A673 (cell line): ENCODE measurements at regions not wholly inside any gene's neighbourhood (a gene's known extent, or its start where the extent isn't known, plus 50 kb on each side); places are given as distances from the start of the nearest gene placed in this dataset.

Experiments used
- BruUV-seq: library from RNA; stranded (reverse); fragments of 400-500 nt; replicated peaks from 2 replicates; lab custom pipeline; 2021; lab: Mats Ljungman, UMichigan
- CTCF ChIA-PET: fragments of 300-600 bp; sonication (Branson Sonifier 250); formaldehyde crosslinking; loops from one replicate; lab custom pipeline; 2022; ENCODE audit warnings: antibody characterized with exemption; lab: Charles Lee
- POLR2A ChIA-PET: fragments of 300-600 bp; sonication (Branson Sonifier 250); formaldehyde crosslinking; loops from one replicate; lab custom pipeline; 2022; ENCODE audit warnings: antibody characterized with exemption; ENCODE audit not compliant: low non-redundant PET; lab: Charles Lee
- DNase-seq: peaks from one replicate; pipeline ENCODE4 v3.0.0-alpha.2; 2015; ENCODE audit warnings: low spot score
- H3K27ac ChIP-seq: fragments of 200-600 bp; sonication (generic); 2 replicates; pipeline ENCODE4 v1.5.1; 2016; ENCODE audit warnings: mixed run types, low read depth, mild to moderate bottlenecking, mixed read lengths, antibody characterized with exemption, low read length; ENCODE audit not compliant: poor library complexity, severe bottlenecking
- H3K27me3 ChIP-seq: fragments of 200-600 bp; sonication (generic); replicated peaks from 2 replicates; pipeline ENCODE4 v1.6.1; 2017; ENCODE audit warnings: mixed run types, low read depth, mild to moderate bottlenecking, mixed read lengths, antibody characterized with exemption, low read length; ENCODE audit not compliant: insufficient read depth, poor library complexity
- H3K36me3 ChIP-seq: fragments of 200-600 bp; sonication (generic); 2 replicates; pipeline ENCODE4 v1.6.1; 2016; ENCODE audit warnings: mixed run types, mild to moderate bottlenecking, mixed read lengths, antibody characterized with exemption, low read length; ENCODE audit not compliant: insufficient read depth, poor library complexity, severe bottlenecking
- H3K4me1 ChIP-seq: fragments of 200-600 bp; sonication (generic); 2 replicates; pipeline ENCODE4 v1.6.1; 2017; ENCODE audit warnings: mixed run types, mild to moderate bottlenecking, mixed read lengths, antibody characterized with exemption, low read length; ENCODE audit not compliant: insufficient read depth, poor library complexity, severe bottlenecking
- H3K4me3 ChIP-seq: fragments of 200-600 bp; sonication (generic); 2 replicates; pipeline ENCODE4 v1.5.1; 2016; ENCODE audit warnings: low read depth, mixed run types, mild to moderate bottlenecking, mixed read lengths, low read length; ENCODE audit not compliant: poor library complexity, severe bottlenecking
- H3K9me3 ChIP-seq: fragments of 200-600 bp; sonication (generic); 2 replicates; pipeline ENCODE4 v1.6.1; 2016; ENCODE audit warnings: mixed run types, low read depth, mild to moderate bottlenecking, mixed read lengths, antibody characterized with exemption, low read length; ENCODE audit not compliant: poor library complexity, severe bottlenecking
- EZH2 ChIP-seq: fragments of 200-600 bp; sonication (generic); IDR thresholded peaks from 2 replicates; pipeline ENCODE4 v1.6.1; 2017; ENCODE audit warnings: borderline replicate concordance, low read depth, mild to moderate bottlenecking, mixed read lengths, antibody characterized with exemption, low read length; ENCODE audit not compliant: poor library complexity, severe bottlenecking
- intact Hi-C: fragments of 100-400 bp; cut with micrococcal nuclease; formaldehyde crosslinking; loops from one replicate; pipeline ENCODE4 v1.10.0; 2022; ENCODE audit not compliant: unreplicated experiment
- TF ChIP-seq, protein P1 (sequence below): fragments of 300-800, 200-600 bp; sonication (generic); conservative IDR thresholded peaks from 2 replicates; pipeline ENCODE4 v1.5.1; 2017; ENCODE audit warnings: low read depth, mild to moderate bottlenecking, antibody characterized with exemption, low read length, moderate library complexity, mixed read lengths

DNA sequence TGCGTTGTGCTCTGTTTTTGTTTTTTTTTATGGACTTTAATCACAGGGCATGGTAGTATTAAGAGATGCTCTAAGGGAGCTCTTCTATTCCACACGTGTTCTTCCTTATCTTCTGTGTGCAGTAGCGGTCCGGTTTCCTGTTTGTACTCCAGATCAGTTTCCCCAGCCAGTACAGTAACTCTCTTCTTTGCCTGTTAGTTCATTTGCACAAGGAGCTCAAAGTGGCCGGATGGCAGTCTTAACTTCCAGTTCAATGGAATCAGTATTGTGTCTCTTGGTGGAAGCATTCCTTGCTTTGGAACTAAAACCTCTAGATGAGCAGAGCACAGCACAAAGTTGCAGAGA is 122.0 kb downstream of the KLF13 start:
- intact Hi-C loops = no loop called here
- H3K4me3 ChIP-seq = no peak overlapping the region
- no peaks in the 10 kb centered on the region for H3K4me1 ChIP-seq
- ChIA-PET POLR2A (no interaction called here), CTCF (no interaction called here)
- no TSS peak for BruUV-seq
- no peak for DNase-seq
- no peaks in the 10 kb centered on the region for H3K27me3 ChIP-seq
- H3K36me3 ChIP-seq = no peaks in the 10 kb centered on the region
- no peak overlapping the region for H3K27ac ChIP-seq
- TF ChIP-seq, protein P1, sequence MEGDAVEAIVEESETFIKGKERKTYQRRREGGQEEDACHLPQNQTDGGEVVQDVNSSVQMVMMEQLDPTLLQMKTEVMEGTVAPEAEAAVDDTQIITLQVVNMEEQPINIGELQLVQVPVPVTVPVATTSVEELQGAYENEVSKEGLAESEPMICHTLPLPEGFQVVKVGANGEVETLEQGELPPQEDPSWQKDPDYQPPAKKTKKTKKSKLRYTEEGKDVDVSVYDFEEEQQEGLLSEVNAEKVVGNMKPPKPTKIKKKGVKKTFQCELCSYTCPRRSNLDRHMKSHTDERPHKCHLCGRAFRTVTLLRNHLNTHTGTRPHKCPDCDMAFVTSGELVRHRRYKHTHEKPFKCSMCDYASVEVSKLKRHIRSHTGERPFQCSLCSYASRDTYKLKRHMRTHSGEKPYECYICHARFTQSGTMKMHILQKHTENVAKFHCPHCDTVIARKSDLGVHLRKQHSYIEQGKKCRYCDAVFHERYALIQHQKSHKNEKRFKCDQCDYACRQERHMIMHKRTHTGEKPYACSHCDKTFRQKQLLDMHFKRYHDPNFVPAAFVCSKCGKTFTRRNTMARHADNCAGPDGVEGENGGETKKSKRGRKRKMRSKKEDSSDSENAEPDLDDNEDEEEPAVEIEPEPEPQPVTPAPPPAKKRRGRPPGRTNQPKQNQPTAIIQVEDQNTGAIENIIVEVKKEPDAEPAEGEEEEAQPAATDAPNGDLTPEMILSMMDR = no peak
- TF ChIP-seq EZH2 = no peak
- H3K9me3 ChIP-seq = no peaks in the 10 kb centered on the region

DNA sequence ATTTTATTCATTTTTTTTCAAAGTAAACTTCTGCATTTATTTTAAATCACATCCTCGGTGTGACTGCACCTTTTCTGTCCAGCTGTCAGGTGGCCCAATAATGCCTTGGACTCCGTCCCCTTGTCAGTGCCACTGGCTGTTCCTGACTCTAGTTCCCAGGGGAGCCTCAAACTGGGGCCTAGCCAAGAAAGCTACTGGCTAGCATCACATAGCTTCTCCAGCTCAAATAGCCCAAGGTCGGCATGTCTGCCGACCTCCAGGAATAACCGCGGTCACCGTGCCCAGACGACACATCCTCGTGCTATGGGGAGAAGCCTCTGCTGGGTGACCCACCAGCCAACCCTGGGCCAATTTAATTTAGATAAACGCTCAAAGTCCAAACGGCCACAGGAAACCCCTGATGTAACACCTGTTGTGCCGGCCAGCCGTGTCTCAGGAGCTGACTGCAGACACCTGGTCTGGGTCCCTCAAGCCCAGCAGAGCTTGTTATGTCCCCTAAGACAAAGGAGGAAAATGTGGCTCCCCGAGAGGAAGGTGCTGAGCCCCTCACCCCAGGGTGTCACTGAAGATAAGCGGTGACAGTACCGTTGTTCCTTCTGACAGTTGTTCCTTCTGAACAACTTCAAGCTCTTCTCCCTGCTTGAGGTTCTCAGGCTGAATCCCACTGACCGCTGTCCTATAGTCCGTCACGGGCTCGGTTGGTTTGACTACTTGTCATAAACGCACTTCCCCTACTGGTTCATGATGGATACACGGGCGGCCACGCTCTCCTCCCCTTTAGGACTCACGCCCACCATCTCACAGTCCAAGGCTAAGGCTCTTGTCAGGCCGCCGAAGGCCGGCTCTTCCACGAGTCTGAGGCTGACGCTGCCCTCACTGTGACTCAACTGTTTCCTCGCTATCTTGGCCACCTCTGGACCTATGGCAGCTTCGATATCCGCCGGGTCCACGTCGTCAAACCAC is 126.2 kb downstream of the KLF13 start:
- Histone ChIP-seq H3K27ac (no peak overlapping the region), H3K27me3 (no peaks in the 10 kb centered on the region), H3K9me3 (no peaks in the 10 kb centered on the region), H3K4me3 (no peak overlapping the region), H3K4me1 (no peaks in the 10 kb centered on the region), H3K36me3 (no peaks in the 10 kb centered on the region)
- TF ChIP-seq EZH2 = no peak
- TF ChIP-seq, protein P1 = no peak
- ChIA-PET CTCF (no interaction called here), POLR2A (interaction anchor here (0.6 kb wide), 1 partner anchor 607 kb away, joined by 6 read pairs; no protein-coding TSS in a partner anchor)
- DNase-seq = no peak
- intact Hi-C loops = no loop called here
- no TSS peak for BruUV-seq

DNA sequence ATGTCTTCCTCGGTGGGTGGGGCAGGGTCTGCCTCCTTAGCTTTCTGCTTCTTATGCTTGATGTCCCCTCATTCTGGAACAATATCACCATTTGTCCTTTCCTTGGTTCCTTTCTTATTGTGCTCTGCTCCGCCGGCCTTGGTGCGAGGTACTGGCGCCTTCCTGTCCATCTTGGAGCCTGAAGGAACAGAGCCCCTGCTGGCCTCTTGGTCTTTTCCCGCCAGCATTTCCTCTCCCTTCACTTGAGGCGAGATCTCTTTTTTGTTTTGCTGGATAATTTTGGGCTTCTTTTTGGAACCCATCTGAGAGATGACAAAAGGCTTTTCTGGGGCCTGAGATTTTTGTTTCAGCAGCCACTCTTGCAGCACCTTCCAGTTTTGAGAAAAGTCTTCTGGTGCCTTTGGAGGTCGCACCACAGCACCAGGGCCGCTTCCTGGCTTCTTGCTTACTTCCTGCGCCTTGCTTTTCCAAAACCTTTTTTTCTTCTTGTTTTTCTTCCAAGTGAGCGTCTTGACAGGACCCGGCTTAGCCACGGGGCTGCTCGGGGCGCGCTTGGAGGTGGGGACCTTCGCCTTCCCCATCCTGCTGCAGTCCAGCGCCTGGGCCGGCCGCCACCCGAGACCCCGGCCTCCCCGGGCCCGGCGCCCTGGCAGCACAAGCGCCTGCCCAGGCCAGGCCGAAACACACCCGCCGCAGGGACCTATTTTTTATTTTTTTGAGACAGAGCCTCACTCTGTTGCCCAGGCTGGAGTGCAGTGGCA is 127.1 kb downstream of the KLF13 start:
- Histone ChIP-seq H3K27ac (no peak overlapping the region), H3K4me3 (no peak overlapping the region), H3K4me1 (no peaks in the 10 kb centered on the region), H3K27me3 (no peaks in the 10 kb centered on the region), H3K9me3 (no peaks in the 10 kb centered on the region), H3K36me3 (no peaks in the 10 kb centered on the region)
- TF ChIP-seq, protein P1 = no peak
- TF ChIP-seq EZH2 = no peak
- CTCF ChIA-PET = no interaction called here
- POLR2A ChIA-PET = interaction anchor here (0.6 kb wide), 1 partner anchor 608 kb away, joined by 6 read pairs; no protein-coding TSS in a partner anchor
- DNase-seq = no peak
- BruUV-seq = no TSS peak
- intact Hi-C loops = no loop called here
